ENCODE measurements at regions not wholly inside any gene's neighbourhood (a gene's known extent, or its start where the extent isn't known, plus 50 kb on each side); places are given as distances from the start of the nearest gene placed in this dataset.

- Histone ChIP-seq H2AFZ (ENCODE audit: low read depth, low read length) (peak overlapping the region; percentile 46), H3K9me3 (ENCODE audit: low read length) (no peaks in the 10 kb centered on the region), H3K4me1 (ENCODE audit: insufficient read depth, low read length) (peaks cover 6% of the 10 kb centered on the region), H3K27me3 (ENCODE audit: insufficient read depth, low read length) (no peaks in the 10 kb centered on the region), H3K36me3 (ENCODE audit: insufficient read depth, low read length) (no peaks in the 10 kb centered on the region), H3K4me3 (ENCODE audit: low read length) (no peak overlapping the region)
These were observed 70.2 kb upstream of the ERRFI1 start for GRCh38 chr1:8096105-8097011.

- Histone ChIP-seq H3K9me3 (ENCODE audit: low read length) (no peaks in the 10 kb centered on the region), H3K36me3 (ENCODE audit: insufficient read depth, low read length) (no peaks in the 10 kb centered on the region), H3K4me3 (ENCODE audit: low read length) (no peak overlapping the region), H3K4me1 (ENCODE audit: insufficient read depth, low read length) (peaks cover 6% of the 10 kb centered on the region), H2AFZ (ENCODE audit: low read depth, low read length) (no peak overlapping the region), H3K27me3 (ENCODE audit: insufficient read depth, low read length) (no peaks in the 10 kb centered on the region)
These were observed 69.5 kb upstream of the ERRFI1 start for GRCh38 chr1:8095584-8095983.

- H3K9me3 ChIP-seq (ENCODE audit: low read length), result no peaks in the 10 kb centered on the region
- H3K4me3 ChIP-seq (ENCODE audit: low read length), result no peak overlapping the region
- H3K27me3 ChIP-seq (ENCODE audit: insufficient read depth, low read length), result no peaks in the 10 kb centered on the region
- peaks cover 6% of the 10 kb centered on the region for H3K4me1 ChIP-seq (ENCODE audit: insufficient read depth, low read length)
- no peaks in the 10 kb centered on the region for H3K36me3 ChIP-seq (ENCODE audit: insufficient read depth, low read length)
- no peak overlapping the region for H2AFZ ChIP-seq (ENCODE audit: low read depth, low read length)
These were observed 68.6 kb upstream of the ERRFI1 start for GRCh38 chr1:8094481-8095241.

GRCh38 chr1:8093221-8093980 is 67.3 kb upstream of the ERRFI1 start:
- H3K27me3 ChIP-seq (ENCODE audit: insufficient read depth, low read length), result no peaks in the 10 kb centered on the region
- H3K36me3 ChIP-seq (ENCODE audit: insufficient read depth, low read length), result no peaks in the 10 kb centered on the region
- no peaks in the 10 kb centered on the region for H3K9me3 ChIP-seq (ENCODE audit: low read length)
- no peak overlapping the region for H2AFZ ChIP-seq (ENCODE audit: low read depth, low read length)
- H3K4me3 ChIP-seq (ENCODE audit: low read length), result no peak overlapping the region
- peaks cover 6% of the 10 kb centered on the region for H3K4me1 ChIP-seq (ENCODE audit: insufficient read depth, low read length)

GRCh38 chr1:8092657-8093056 is 66.5 kb upstream of the ERRFI1 start:
- H3K27me3 ChIP-seq (ENCODE audit: insufficient read depth, low read length), result no peaks in the 10 kb centered on the region
- no peaks in the 10 kb centered on the region for H3K36me3 ChIP-seq (ENCODE audit: insufficient read depth, low read length)
- H3K4me3 ChIP-seq (ENCODE audit: low read length), result no peak overlapping the region
- no peaks in the 10 kb centered on the region for H3K9me3 ChIP-seq (ENCODE audit: low read length)
- H3K4me1 ChIP-seq (ENCODE audit: insufficient read depth, low read length), result peaks cover 6% of the 10 kb centered on the region
- H2AFZ ChIP-seq (ENCODE audit: low read depth, low read length), result no peak overlapping the region

GRCh38 chr1:8091691-8092090 is 65.6 kb upstream of the ERRFI1 start:
- Histone ChIP-seq H3K9me3 (ENCODE audit: low read length) (no peaks in the 10 kb centered on the region), H3K27me3 (ENCODE audit: insufficient read depth, low read length) (no peaks in the 10 kb centered on the region), H2AFZ (ENCODE audit: low read depth, low read length) (no peak overlapping the region), H3K4me1 (ENCODE audit: insufficient read depth, low read length) (no peaks in the 10 kb centered on the region), H3K36me3 (ENCODE audit: insufficient read depth, low read length) (no peaks in the 10 kb centered on the region), H3K4me3 (ENCODE audit: low read length) (no peak overlapping the region)

GRCh38 chr1:8090241-8090702 is 64.2 kb upstream of the ERRFI1 start:
- Histone ChIP-seq H3K4me3 (ENCODE audit: low read length) (no peak overlapping the region), H3K9me3 (ENCODE audit: low read length) (no peaks in the 10 kb centered on the region), H3K4me1 (ENCODE audit: insufficient read depth, low read length) (no peaks in the 10 kb centered on the region), H3K27me3 (ENCODE audit: insufficient read depth, low read length) (no peaks in the 10 kb centered on the region), H2AFZ (ENCODE audit: low read depth, low read length) (no peak overlapping the region), H3K36me3 (ENCODE audit: insufficient read depth, low read length) (no peaks in the 10 kb centered on the region)

- H2AFZ ChIP-seq (ENCODE audit: low read depth, low read length), result no peak overlapping the region
- H3K4me3 ChIP-seq (ENCODE audit: low read length), result no peak overlapping the region
- H3K27me3 ChIP-seq (ENCODE audit: insufficient read depth, low read length), result no peaks in the 10 kb centered on the region
- no peaks in the 10 kb centered on the region for H3K36me3 ChIP-seq (ENCODE audit: insufficient read depth, low read length)
- no peaks in the 10 kb centered on the region for H3K9me3 ChIP-seq (ENCODE audit: low read length)
- H3K4me1 ChIP-seq (ENCODE audit: insufficient read depth, low read length), result no peaks in the 10 kb centered on the region
These were observed 63.6 kb upstream of the ERRFI1 start for GRCh38 chr1:8089535-8090228.

GRCh38 chr1:8086055-8086454 is 59.9 kb upstream of the ERRFI1 start:
- Histone ChIP-seq H3K4me1 (ENCODE audit: insufficient read depth, low read length) (no peaks in the 10 kb centered on the region), H3K27me3 (ENCODE audit: insufficient read depth, low read length) (no peaks in the 10 kb centered on the region), H3K9me3 (ENCODE audit: low read length) (no peaks in the 10 kb centered on the region), H3K36me3 (ENCODE audit: insufficient read depth, low read length) (no peaks in the 10 kb centered on the region), H3K4me3 (ENCODE audit: low read length) (no peak overlapping the region), H2AFZ (ENCODE audit: low read depth, low read length) (no peak overlapping the region)

- Histone ChIP-seq H3K4me1 (ENCODE audit: insufficient read depth, low read length) (no peaks in the 10 kb centered on the region), H3K36me3 (ENCODE audit: insufficient read depth, low read length) (no peaks in the 10 kb centered on the region), H3K27me3 (ENCODE audit: insufficient read depth, low read length) (no peaks in the 10 kb centered on the region), H2AFZ (ENCODE audit: low read depth, low read length) (no peak overlapping the region), H3K4me3 (ENCODE audit: low read length) (no peak overlapping the region), H3K9me3 (ENCODE audit: low read length) (no peaks in the 10 kb centered on the region)
These were observed 58.8 kb upstream of the ERRFI1 start for GRCh38 chr1:8084913-8085312.

- no peaks in the 10 kb centered on the region for H3K9me3 ChIP-seq (ENCODE audit: low read length)
- no peak overlapping the region for H2AFZ ChIP-seq (ENCODE audit: low read depth, low read length)
- H3K27me3 ChIP-seq (ENCODE audit: insufficient read depth, low read length), result no peaks in the 10 kb centered on the region
- no peak overlapping the region for H3K4me3 ChIP-seq (ENCODE audit: low read length)
- no peaks in the 10 kb centered on the region for H3K36me3 ChIP-seq (ENCODE audit: insufficient read depth, low read length)
- H3K4me1 ChIP-seq (ENCODE audit: insufficient read depth, low read length), result no peaks in the 10 kb centered on the region
These were observed 57.8 kb upstream of the ERRFI1 start for GRCh38 chr1:8083739-8084484.

GRCh38 chr1:8082945-8083344 is 56.8 kb upstream of the ERRFI1 start:
- Histone ChIP-seq H3K4me1 (ENCODE audit: insufficient read depth, low read length) (no peaks in the 10 kb centered on the region), H3K36me3 (ENCODE audit: insufficient read depth, low read length) (no peaks in the 10 kb centered on the region), H3K27me3 (ENCODE audit: insufficient read depth, low read length) (no peaks in the 10 kb centered on the region), H2AFZ (ENCODE audit: low read depth, low read length) (no peak overlapping the region), H3K9me3 (ENCODE audit: low read length) (no peaks in the 10 kb centered on the region), H3K4me3 (ENCODE audit: low read length) (no peak overlapping the region)
